Duodenal mucosa (tissue), 2 donors: ENCODE measurements at regions not wholly inside any gene's neighbourhood (a gene's known extent, or its start where the extent isn't known, plus 50 kb on each side); places are given as distances from the start of the nearest gene placed in this dataset.

Experiments
- H3K27ac ChIP-seq: one replicate; pipeline ENCODE4 v1.7.0; 2013; ENCODE audit warnings: low read depth, low read length
- H3K27me3 ChIP-seq, 2 donors: one replicate each; pipeline ENCODE4 v1.7.0; 2013; ENCODE audit warnings: low read length in 2 of 2, control low read depth in 1 of 2; ENCODE audit not compliant: insufficient read depth in 2 of 2, control insufficient read depth in 1 of 2
- H3K36me3 ChIP-seq, 2 donors: one replicate each; pipeline ENCODE4 v1.7.0; 2013; ENCODE audit warnings: low read length in 2 of 2, control low read depth in 1 of 2; ENCODE audit not compliant: insufficient read depth in 2 of 2, control insufficient read depth in 1 of 2
- H3K4me1 ChIP-seq, 2 donors: one replicate each; pipeline ENCODE4 v1.7.0; 2013; ENCODE audit warnings: low read length in 2 of 2, control low read depth in 1 of 2; ENCODE audit not compliant: insufficient read depth in 2 of 2, control insufficient read depth in 1 of 2
- H3K4me3 ChIP-seq, 2 donors: one replicate each; pipeline ENCODE4 v1.7.0; 2013; ENCODE audit warnings: low read length in 2 of 2, low read depth in 1 of 2
- H3K9ac ChIP-seq, 2 donors: one replicate each; pipeline ENCODE4 v1.7.0; 2013; ENCODE audit warnings: low read length in 2 of 2, low read depth in 1 of 2
- H3K9me3 ChIP-seq, 2 donors: one replicate each; pipeline ENCODE4 v1.7.0; 2013; ENCODE audit warnings: low read length in 2 of 2, control low read depth in 1 of 2; ENCODE audit not compliant: control insufficient read depth in 1 of 2

- Histone ChIP-seq H3K36me3 (no peaks in the 10 kb centered on the region), H3K9ac (no peak overlapping the region), H3K4me3 (no peak overlapping the region), H3K27ac (no peak overlapping the region), H3K27me3 (peaks cover 0 to 6% of the 10 kb centered on the region in 2 donors), H3K4me1 (no peaks in the 10 kb centered on the region), H3K9me3 (no peaks in the 10 kb centered on the region)
Observed at GRCh38 chr3:10695595-10696285, 120.3 kb upstream of the SLC6A11 start.

- no peaks in the 10 kb centered on the region for H3K36me3 ChIP-seq
- H3K9me3 ChIP-seq = no peaks in the 10 kb centered on the region
Observed at GRCh38 chr3:10697918-10698317, 118.1 kb upstream of the SLC6A11 start.

GRCh38 chr3:10700821-10701220, 115.2 kb upstream of the SLC6A11 start:
- no peak overlapping the region for H3K4me3 ChIP-seq
- no peak overlapping the region for H3K27ac ChIP-seq
- H3K9ac ChIP-seq = no peak overlapping the region
- peaks cover 9 to 26% of the 10 kb centered on the region in 2 donors for H3K27me3 ChIP-seq
- no peaks in the 10 kb centered on the region for H3K36me3 ChIP-seq
- no peaks in the 10 kb centered on the region for H3K9me3 ChIP-seq
- no peaks in the 10 kb centered on the region for H3K4me1 ChIP-seq

More at GRCh38 chr3:10697918-10698317, 118.1 kb upstream of the SLC6A11 start:
- peaks cover 0 to 12% of the 10 kb centered on the region in 2 donors for H3K27me3 ChIP-seq
- no peak overlapping the region for H3K4me3 ChIP-seq
- H3K27ac ChIP-seq = no peak overlapping the region
- H3K9ac ChIP-seq = no peak overlapping the region
- no peaks in the 10 kb centered on the region for H3K4me1 ChIP-seq

GRCh38 chr3:10702961-10703740, 112.9 kb upstream of the SLC6A11 start:
- Histone ChIP-seq H3K4me3 (no peak overlapping the region), H3K27me3 (peaks cover 26 to 38% of the 10 kb centered on the region in 2 donors), H3K4me1 (no peaks in the 10 kb centered on the region), H3K27ac (no peak overlapping the region), H3K9ac (no peak overlapping the region), H3K9me3 (no peaks in the 10 kb centered on the region), H3K36me3 (no peaks in the 10 kb centered on the region)

GRCh38 chr3:10703875-10704274, 112.2 kb upstream of the SLC6A11 start:
- Histone ChIP-seq H3K27ac (no peak overlapping the region), H3K9me3 (no peaks in the 10 kb centered on the region), H3K4me1 (no peaks in the 10 kb centered on the region), H3K27me3 (peaks cover 33 to 44% of the 10 kb centered on the region in 2 donors), H3K36me3 (no peaks in the 10 kb centered on the region), H3K4me3 (no peak overlapping the region), H3K9ac (no peak overlapping the region)

- H3K4me3 ChIP-seq = no peak overlapping the region
- no peak overlapping the region for H3K27ac ChIP-seq
- no peaks in the 10 kb centered on the region for H3K36me3 ChIP-seq
- H3K9me3 ChIP-seq = no peaks in the 10 kb centered on the region
- no peak overlapping the region for H3K9ac ChIP-seq
- H3K27me3 ChIP-seq = peaks cover 34 to 61% of the 10 kb centered on the region in 2 donors
- no peaks in the 10 kb centered on the region for H3K4me1 ChIP-seq
Observed at GRCh38 chr3:10706156-10706739, 109.8 kb upstream of the SLC6A11 start.

- no peak overlapping the region for H3K9ac ChIP-seq
- no peak overlapping the region for H3K27ac ChIP-seq
- H3K36me3 ChIP-seq = no peaks in the 10 kb centered on the region
- H3K4me3 ChIP-seq = no peak overlapping the region
- H3K9me3 ChIP-seq = no peaks in the 10 kb centered on the region
- H3K27me3 ChIP-seq = peaks cover 34 to 61% of the 10 kb centered on the region in 2 donors
- H3K4me1 ChIP-seq = no peaks in the 10 kb centered on the region
Observed at GRCh38 chr3:10706740-10707399, 109.2 kb upstream of the SLC6A11 start.

GRCh38 chr3:10707400-10708215, 108.4 kb upstream of the SLC6A11 start:
- Histone ChIP-seq H3K27me3 (peaks cover 40 to 56% of the 10 kb centered on the region in 2 donors), H3K9ac (no peak overlapping the region), H3K27ac (no peak overlapping the region), H3K4me3 (no peak overlapping the region), H3K4me1 (no peaks in the 10 kb centered on the region), H3K36me3 (no peaks in the 10 kb centered on the region), H3K9me3 (no peaks in the 10 kb centered on the region)

GRCh38 chr3:10708216-10708893, 107.7 kb upstream of the SLC6A11 start:
- H3K4me1 ChIP-seq = no peaks in the 10 kb centered on the region
- H3K36me3 ChIP-seq = no peaks in the 10 kb centered on the region
- no peak overlapping the region for H3K27ac ChIP-seq
- no peaks in the 10 kb centered on the region for H3K9me3 ChIP-seq
- H3K9ac ChIP-seq = no peak overlapping the region
- peaks cover 40 to 56% of the 10 kb centered on the region in 2 donors for H3K27me3 ChIP-seq
- H3K4me3 ChIP-seq = no peak overlapping the region
